ENCODE measurements at regions not wholly inside any gene's neighbourhood (a gene's known extent, or its start where the extent isn't known, plus 50 kb on each side); places are given as distances from the start of the nearest gene placed in this dataset.
"Not testable (repeated sequence)": the region's sequence is repeated elsewhere in the genome, so short reads cannot be mapped to it uniquely, and the experiment has no call there.

DNA sequence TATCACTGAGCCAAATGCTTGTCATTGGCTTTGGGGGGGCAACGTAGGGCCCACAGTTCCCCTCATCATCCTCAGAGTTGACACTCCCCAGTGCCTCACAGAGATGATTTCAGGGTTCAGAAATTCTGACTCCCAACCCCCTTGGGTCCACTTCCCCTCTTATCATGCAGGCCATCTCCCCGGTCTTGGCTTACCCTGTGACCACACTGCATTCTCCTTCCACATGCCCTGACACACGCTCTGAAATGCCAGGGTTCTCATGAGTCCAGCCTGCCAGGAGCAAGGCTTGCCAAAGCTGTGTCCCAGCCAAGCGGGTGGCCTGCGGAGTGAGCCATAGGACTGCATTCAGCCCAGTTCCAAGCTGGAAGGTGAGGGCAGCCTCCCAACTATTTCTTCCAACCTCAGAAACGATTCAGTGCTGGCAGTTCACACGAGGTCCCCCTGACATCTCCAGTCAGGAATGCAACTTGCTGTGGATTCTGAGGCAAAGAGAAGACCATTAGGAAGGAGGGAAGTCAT is 101.2 kb downstream of the SMIM20 start:
- no peak for TF ChIP-seq CTCF (IDR thresholded peaks at IDR 0.05; ENCODE audit: insufficient read depth, low read length, poor library complexity, severe bottlenecking)
- DNase-seq (ENCODE audit: low read depth), result no peak
- H3K27me3 ChIP-seq (ENCODE audit: control insufficient read depth, insufficient read depth, low read length), result peaks cover 6% of the 10 kb centered on the region
- no peak overlapping the region for H3K4me3 ChIP-seq (ENCODE audit: low read depth, low read length)
- H3K36me3 ChIP-seq (ENCODE audit: control insufficient read depth, insufficient read depth, low read length), result no peaks in the 10 kb centered on the region

- H3K4me3 ChIP-seq (ENCODE audit: low read depth, low read length), result no peak overlapping the region
- no peak for TF ChIP-seq CTCF (IDR thresholded peaks at IDR 0.05; ENCODE audit: insufficient read depth, low read length, poor library complexity, severe bottlenecking)
- peaks cover 2% of the 10 kb centered on the region for H3K27me3 ChIP-seq (ENCODE audit: control insufficient read depth, insufficient read depth, low read length)
- DNase-seq (ENCODE audit: low read depth), result no peak
- no peaks in the 10 kb centered on the region for H3K36me3 ChIP-seq (ENCODE audit: control insufficient read depth, insufficient read depth, low read length)
Measured at GRCh38 chr4:26015906-26016305, 101.9 kb downstream of the SMIM20 start.

DNA sequence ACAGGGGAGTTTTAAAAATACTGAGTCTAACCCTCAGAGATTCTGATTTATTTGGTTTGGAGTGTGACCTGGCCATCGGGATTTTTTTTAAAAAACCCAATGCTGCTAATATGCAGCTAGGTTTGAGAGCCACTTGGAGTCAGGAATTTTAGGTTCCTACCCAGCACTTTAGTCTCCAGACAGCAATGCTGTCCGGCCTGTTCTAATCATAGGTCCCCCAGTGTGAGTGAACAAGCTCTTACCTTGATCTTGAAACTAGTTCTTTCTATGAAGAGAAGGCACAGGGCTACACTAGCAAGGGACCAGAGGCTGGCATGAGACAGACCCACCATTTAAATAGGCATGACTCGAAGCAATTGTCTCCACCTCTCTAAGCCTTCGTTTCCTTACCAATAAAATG is 103.5 kb downstream of the SMIM20 start:
- H3K27me3 ChIP-seq (ENCODE audit: control insufficient read depth, insufficient read depth, low read length), result no peaks in the 10 kb centered on the region
- no peaks in the 10 kb centered on the region for H3K36me3 ChIP-seq (ENCODE audit: control insufficient read depth, insufficient read depth, low read length)
- no peak overlapping the region for H3K4me3 ChIP-seq (ENCODE audit: low read depth, low read length)
- TF ChIP-seq CTCF (IDR thresholded peaks at IDR 0.05; ENCODE audit: insufficient read depth, low read length, poor library complexity, severe bottlenecking), result no peak
- no peak for DNase-seq (ENCODE audit: low read depth)

- not testable (repeated sequence) for H3K4me3 ChIP-seq (ENCODE audit: low read depth, low read length); DNase-seq (ENCODE audit: low read depth)
Measured at GRCh38 chr4:26017961-26018700, 104.1 kb downstream of the SMIM20 start.

DNA sequence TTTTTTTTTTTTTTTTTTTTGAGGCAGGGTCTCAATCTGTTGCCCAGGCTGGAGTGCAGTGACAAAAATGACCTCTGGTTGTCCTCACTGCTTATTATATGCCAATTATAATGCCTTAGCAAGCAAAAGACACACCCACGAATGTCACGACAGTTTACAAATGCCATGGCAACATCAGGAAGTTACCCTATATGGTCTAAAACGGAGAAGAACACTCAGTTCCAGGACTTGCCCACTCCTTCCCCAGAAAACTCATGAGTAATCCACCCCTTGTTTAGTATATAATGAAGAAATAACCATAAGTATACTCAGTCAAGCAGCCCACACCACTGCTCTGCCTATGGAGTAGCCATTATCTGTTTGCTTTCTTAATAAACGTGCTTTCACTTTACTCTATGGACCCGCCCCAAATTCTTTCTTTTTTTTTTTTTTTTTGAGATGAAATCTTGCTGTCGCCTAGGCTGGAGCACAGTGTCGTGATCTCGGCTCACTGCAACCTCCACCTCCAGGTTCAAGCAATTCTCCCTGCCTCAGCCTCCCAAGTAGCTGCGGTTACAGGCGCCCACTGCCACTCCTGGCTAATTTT is 106.2 kb downstream of the SMIM20 start:
- Histone ChIP-seq H3K27me3 (ENCODE audit: control insufficient read depth, insufficient read depth, low read length) (no peaks in the 10 kb centered on the region), H3K36me3 (ENCODE audit: control insufficient read depth, insufficient read depth, low read length) (no peaks in the 10 kb centered on the region), H3K4me3 (ENCODE audit: low read depth, low read length) (no peak overlapping the region)
- no peak for TF ChIP-seq CTCF (IDR thresholded peaks at IDR 0.05; ENCODE audit: insufficient read depth, low read length, poor library complexity, severe bottlenecking)
- no peak for DNase-seq (ENCODE audit: low read depth)

More at GRCh38 chr4:26017961-26018700, 104.1 kb downstream of the SMIM20 start:
- not testable (repeated sequence) for H3K27me3 ChIP-seq (ENCODE audit: control insufficient read depth, insufficient read depth, low read length); H3K36me3 ChIP-seq (ENCODE audit: control insufficient read depth, insufficient read depth, low read length)

- DNase-seq (ENCODE audit: low read depth), result no peak
- no peak for TF ChIP-seq CTCF (IDR thresholded peaks at IDR 0.05; ENCODE audit: insufficient read depth, low read length, poor library complexity, severe bottlenecking)
- Histone ChIP-seq H3K36me3 (ENCODE audit: control insufficient read depth, insufficient read depth, low read length) (no peaks in the 10 kb centered on the region), H3K27me3 (ENCODE audit: control insufficient read depth, insufficient read depth, low read length) (no peaks in the 10 kb centered on the region), H3K4me3 (ENCODE audit: low read depth, low read length) (no peak overlapping the region)
Measured at GRCh38 chr4:26020881-26021280, 106.9 kb downstream of the SMIM20 start.
